Parathyroid adenoma (tissue), 2 donors: ENCODE measurements at regions not wholly inside any gene's neighbourhood (a gene's known extent, or its start where the extent isn't known, plus 50 kb on each side); places are given as distances from the start of the nearest gene placed in this dataset.

Experiments used
- H2AFZ ChIP-seq: fragments of 300-600 bp; sonication (generic); one replicate; pipeline ENCODE4 v1.7.0; 2017; ENCODE audit warnings: antibody characterized with exemption, mild to moderate bottlenecking
- H3K27ac ChIP-seq: fragments of 300-600 bp; sonication (generic); one replicate; pipeline ENCODE4 v1.7.0; 2017
- H3K27me3 ChIP-seq: fragments of 300-600 bp; sonication (generic); one replicate; pipeline ENCODE4 v1.7.0; 2017; ENCODE audit warnings: low read length; ENCODE audit not compliant: control insufficient read depth, insufficient read depth
- H3K36me3 ChIP-seq: fragments of 300-600 bp; sonication (generic); one replicate; pipeline ENCODE4 v1.7.0; 2017; ENCODE audit warnings: low read length; ENCODE audit not compliant: control insufficient read depth, insufficient read depth
- H3K4me1 ChIP-seq: fragments of 300-600 bp; sonication (generic); one replicate; pipeline ENCODE4 v1.7.0; 2017; ENCODE audit warnings: control low read depth
- H3K4me2 ChIP-seq: fragments of 300-600 bp; sonication (generic); one replicate; pipeline ENCODE4 v1.7.0; 2017; ENCODE audit warnings: low read length
- H3K4me3 ChIP-seq: fragments of 300-600 bp; sonication (generic); one replicate; pipeline ENCODE4 v1.7.0; 2017; ENCODE audit warnings: low read depth, low read length
- H3K79me2 ChIP-seq: fragments of 300-600 bp; sonication (generic); one replicate; pipeline ENCODE4 v1.7.0; 2017; ENCODE audit warnings: control low read depth
- H3K9ac ChIP-seq: fragments of 300-600 bp; sonication (generic); one replicate; pipeline ENCODE4 v1.7.0; 2017; ENCODE audit warnings: mild to moderate bottlenecking
- H3K9me3 ChIP-seq: fragments of 300-600 bp; sonication (generic); one replicate; pipeline ENCODE4 v1.7.0; 2017; ENCODE audit warnings: low read length; ENCODE audit not compliant: control insufficient read depth
- CTCF ChIP-seq: fragments of 300-600 bp; sonication (generic); IDR thresholded peaks from one replicate; pipeline ENCODE4 v1.7.0; 2017; ENCODE audit warnings: antibody characterized with exemption, mild to moderate bottlenecking
- donor health status: primary hyperparathyroidism.

DNA sequence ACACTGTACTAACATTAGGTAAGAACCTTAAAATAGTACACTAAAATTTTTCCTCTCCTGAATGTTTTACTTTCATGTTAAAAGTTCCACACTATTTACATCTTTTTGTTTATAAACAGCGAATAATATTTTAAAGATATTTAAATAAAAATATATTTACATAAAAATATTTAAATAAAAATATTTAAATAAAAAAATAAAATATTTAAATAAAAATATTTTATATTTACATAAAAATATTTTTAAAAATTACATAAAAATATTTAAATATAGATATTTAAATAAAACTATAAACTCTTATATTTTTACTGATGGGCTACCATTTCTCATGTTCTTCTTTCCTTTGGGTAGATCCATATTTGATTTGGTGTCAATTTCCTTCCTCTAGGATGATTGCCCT, 619.0 kb downstream of the ANKRD7 start:
- Histone ChIP-seq H3K4me3 (no peak overlapping the region), H3K79me2 (no peaks in the 10 kb centered on the region), H3K4me1 (no peaks in the 10 kb centered on the region), H3K9ac (no peak overlapping the region), H3K9me3 (no peaks in the 10 kb centered on the region), H3K27ac (no peak overlapping the region), H2AFZ (no peak overlapping the region), H3K36me3 (no peaks in the 10 kb centered on the region), H3K4me2 (no peak overlapping the region), H3K27me3 (no peaks in the 10 kb centered on the region)
- no peak for TF ChIP-seq CTCF

DNA sequence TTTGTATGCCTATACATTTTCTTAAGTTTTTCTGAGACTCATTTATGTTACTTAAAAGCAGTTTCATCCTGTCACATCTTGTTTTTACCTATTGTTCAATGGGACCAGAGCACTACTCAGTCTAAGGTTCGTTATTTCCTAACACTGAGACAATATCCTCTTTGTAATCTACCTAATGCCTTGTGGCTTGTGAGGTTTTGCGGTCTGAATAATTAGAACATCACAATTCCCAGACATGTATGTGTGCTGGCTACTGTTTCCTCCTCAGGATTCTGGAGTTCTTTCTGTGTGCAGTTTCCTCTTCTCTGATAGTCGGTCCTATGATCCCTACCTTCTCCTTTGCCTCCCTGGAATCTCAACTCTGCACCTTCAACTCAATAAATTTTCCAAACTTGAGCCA, 620.2 kb downstream of the ANKRD7 start:
- Histone ChIP-seq H3K9me3 (no peaks in the 10 kb centered on the region), H3K36me3 (no peaks in the 10 kb centered on the region), H3K4me3 (no peak overlapping the region), H3K79me2 (no peaks in the 10 kb centered on the region), H3K27ac (no peak overlapping the region), H3K27me3 (no peaks in the 10 kb centered on the region), H2AFZ (no peak overlapping the region), H3K4me1 (no peaks in the 10 kb centered on the region), H3K4me2 (no peak overlapping the region), H3K9ac (no peak overlapping the region)
- no peak for TF ChIP-seq CTCF

GRCh38 chr7:118845791-118846190, 621.3 kb downstream of the ANKRD7 start:
- H3K9me3 ChIP-seq = no peaks in the 10 kb centered on the region
- H3K4me2 ChIP-seq = no peak overlapping the region
- H3K27me3 ChIP-seq = no peaks in the 10 kb centered on the region
- no peak overlapping the region for H3K4me3 ChIP-seq
- no peak overlapping the region for H3K9ac ChIP-seq
- no peaks in the 10 kb centered on the region for H3K4me1 ChIP-seq
- TF ChIP-seq CTCF = no peak
- H3K36me3 ChIP-seq = no peaks in the 10 kb centered on the region
- no peak overlapping the region for H2AFZ ChIP-seq
- no peak overlapping the region for H3K27ac ChIP-seq
- no peaks in the 10 kb centered on the region for H3K79me2 ChIP-seq

GRCh38 chr7:118846977-118847376, 622.5 kb downstream of the ANKRD7 start:
- no peaks in the 10 kb centered on the region for H3K36me3 ChIP-seq
- no peaks in the 10 kb centered on the region for H3K79me2 ChIP-seq
- H3K27ac ChIP-seq = no peak overlapping the region
- no peak overlapping the region for H3K4me2 ChIP-seq
- no peaks in the 10 kb centered on the region for H3K27me3 ChIP-seq
- no peaks in the 10 kb centered on the region for H3K9me3 ChIP-seq
- no peak for TF ChIP-seq CTCF
- no peak overlapping the region for H2AFZ ChIP-seq
- no peak overlapping the region for H3K9ac ChIP-seq
- H3K4me3 ChIP-seq = no peak overlapping the region
- no peaks in the 10 kb centered on the region for H3K4me1 ChIP-seq

DNA sequence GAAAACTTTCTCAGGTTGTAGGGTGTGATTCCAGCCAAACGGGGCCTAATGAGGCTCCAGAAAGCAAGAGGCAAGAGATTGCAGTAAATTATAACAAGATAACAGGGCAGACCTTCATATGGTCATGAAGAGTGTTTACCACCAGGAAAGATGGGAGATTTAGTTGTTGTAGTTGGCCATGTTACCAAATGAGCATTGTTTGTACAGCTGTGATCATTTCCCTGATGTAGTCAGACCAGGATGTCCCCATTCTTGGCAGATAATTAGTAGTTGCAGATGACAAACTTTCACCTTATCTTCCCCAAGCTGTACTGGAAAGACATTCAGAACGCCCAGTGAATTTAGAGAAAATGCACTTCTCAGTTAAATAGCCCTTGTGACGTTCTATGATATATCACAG, 630.8 kb downstream of the ANKRD7 start:
- H3K4me3 ChIP-seq = no peak overlapping the region
- H3K79me2 ChIP-seq = no peaks in the 10 kb centered on the region
- no peaks in the 10 kb centered on the region for H3K27me3 ChIP-seq
- H3K9ac ChIP-seq = no peak overlapping the region
- H3K4me1 ChIP-seq = no peaks in the 10 kb centered on the region
- H3K27ac ChIP-seq = no peak overlapping the region
- no peak for TF ChIP-seq CTCF
- no peaks in the 10 kb centered on the region for H3K36me3 ChIP-seq
- H3K4me2 ChIP-seq = no peak overlapping the region
- no peak overlapping the region for H2AFZ ChIP-seq
- H3K9me3 ChIP-seq = no peaks in the 10 kb centered on the region
